Trophoblast cell (in vitro differentiated cells and primary cell): ENCODE measurements at regions not wholly inside any gene's neighbourhood (a gene's known extent, or its start where the extent isn't known, plus 50 kb on each side); places are given as distances from the start of the nearest gene placed in this dataset.

ENCODE experiments used
- DNase-seq, 2 donors: peaks; one replicate each; pipeline ENCODE4 v3.0.0-alpha.2; 2016
- H2AFZ ChIP-seq: 2 replicates; pipeline ENCODE4 v1.6.1; 2013; ENCODE audit warnings: low read length, moderate library complexity, mild to moderate bottlenecking; ENCODE audit not compliant: insufficient read depth, poor library complexity
- H2AK5ac ChIP-seq: 2 replicates; pipeline ENCODE4 v1.6.1; 2013; ENCODE audit warnings: mild to moderate bottlenecking, low read length
- H2BK120ac ChIP-seq: 2 replicates; pipeline ENCODE4 v1.6.1; 2013; ENCODE audit warnings: low read length, mild to moderate bottlenecking, moderate library complexity; ENCODE audit not compliant: insufficient read depth, poor library complexity
- H2BK12ac ChIP-seq: 2 replicates; pipeline ENCODE4 v1.6.1; 2013; ENCODE audit warnings: mild to moderate bottlenecking, low read length, moderate library complexity
- H2BK5ac ChIP-seq: 2 replicates; pipeline ENCODE4 v1.6.1; 2013; ENCODE audit warnings: low read length, low read depth, moderate library complexity, mild to moderate bottlenecking; ENCODE audit not compliant: poor library complexity
- H3K14ac ChIP-seq: 2 replicates; pipeline ENCODE4 v1.6.1; 2013; ENCODE audit warnings: mild to moderate bottlenecking, low read length
- H3K18ac ChIP-seq: 2 replicates; pipeline ENCODE4 v1.6.1; 2013; ENCODE audit warnings: mild to moderate bottlenecking, low read length
- H3K23ac ChIP-seq: 2 replicates; pipeline ENCODE4 v1.6.1; 2013; ENCODE audit warnings: low read length
- H3K27ac ChIP-seq: 2 replicates; pipeline ENCODE4 v1.5.1; 2013; ENCODE audit warnings: low read depth, mild to moderate bottlenecking, inconsistent platforms, low read length, moderate library complexity
- H3K27me3 ChIP-seq: 2 replicates; pipeline ENCODE4 v1.6.1; 2013; ENCODE audit warnings: inconsistent platforms, mild to moderate bottlenecking, low read length, moderate library complexity; ENCODE audit not compliant: insufficient read depth
- H3K36me3 ChIP-seq, 2 experiments: 1 replicate in 1 of 2; 2 replicates in 1 of 2; pipeline ENCODE4 v1.6.1; 2013; ENCODE audit warnings: low read length in 2 of 2, mild to moderate bottlenecking in 2 of 2, moderate library complexity in 1 of 2; ENCODE audit not compliant: insufficient read depth in 2 of 2, control insufficient read depth in 1 of 2
- H3K4ac ChIP-seq: 2 replicates; pipeline ENCODE4 v1.6.1; 2013; ENCODE audit warnings: low read depth, mild to moderate bottlenecking, low read length, moderate library complexity
- H3K4me1 ChIP-seq, 2 experiments: 1 replicate in 1 of 2; 2 replicates in 1 of 2; pipeline ENCODE4 v1.6.1; 2013; ENCODE audit warnings: low read length in 2 of 2, mild to moderate bottlenecking in 2 of 2, moderate library complexity in 1 of 2; ENCODE audit not compliant: insufficient read depth in 2 of 2, control insufficient read depth in 1 of 2
- H3K4me2 ChIP-seq: 2 replicates; pipeline ENCODE4 v1.6.1; 2013; ENCODE audit warnings: inconsistent platforms, mild to moderate bottlenecking, low read length, moderate library complexity
- H3K4me3 ChIP-seq: 2 replicates; pipeline ENCODE4 v1.5.1; 2013; ENCODE audit warnings: mild to moderate bottlenecking, low read depth, low read length, inconsistent platforms
- H3K79me1 ChIP-seq: one replicate; pipeline ENCODE4 v1.6.1; 2013; ENCODE audit warnings: low read length
- H3K79me2 ChIP-seq: 2 replicates; pipeline ENCODE4 v1.6.1; 2013; ENCODE audit warnings: low read length, mild to moderate bottlenecking; ENCODE audit not compliant: control insufficient read depth, insufficient read depth, poor library complexity
- H3K9ac ChIP-seq: 2 replicates; pipeline ENCODE4 v1.6.1; 2013; ENCODE audit warnings: mild to moderate bottlenecking, low read length
- H3K9me3 ChIP-seq: 2 replicates; pipeline ENCODE4 v1.6.1; 2013; ENCODE audit warnings: low read depth, mild to moderate bottlenecking, control low read depth, inconsistent platforms, low read length; ENCODE audit not compliant: insufficient read depth
- H4K12ac ChIP-seq: 2 replicates; pipeline ENCODE4 v1.6.1; 2013; ENCODE audit warnings: low read depth, mild to moderate bottlenecking, low read length, moderate library complexity
- H4K8ac ChIP-seq: 2 replicates; pipeline ENCODE4 v1.6.1; 2013; ENCODE audit warnings: low read depth, mild to moderate bottlenecking, low read length, moderate library complexity
- H4K91ac ChIP-seq: one replicate; pipeline ENCODE4 v1.6.1; 2013; ENCODE audit warnings: low read depth, mild to moderate bottlenecking, low read length, moderate library complexity
- WGBS: extraction: QIAGEN DNeasy Blood & Tissue Kit; methylation state at CpG from one replicate; pipeline ENCODE4 v1.1.7; 2013; ENCODE audit warnings: missing lambda C conversion rate; ENCODE audit not compliant: insufficient read length, insufficient coverage; ENCODE audit errors: extremely low coverage; 5-methylcytosine and 5-hydroxymethylcytosine counted together

DNA sequence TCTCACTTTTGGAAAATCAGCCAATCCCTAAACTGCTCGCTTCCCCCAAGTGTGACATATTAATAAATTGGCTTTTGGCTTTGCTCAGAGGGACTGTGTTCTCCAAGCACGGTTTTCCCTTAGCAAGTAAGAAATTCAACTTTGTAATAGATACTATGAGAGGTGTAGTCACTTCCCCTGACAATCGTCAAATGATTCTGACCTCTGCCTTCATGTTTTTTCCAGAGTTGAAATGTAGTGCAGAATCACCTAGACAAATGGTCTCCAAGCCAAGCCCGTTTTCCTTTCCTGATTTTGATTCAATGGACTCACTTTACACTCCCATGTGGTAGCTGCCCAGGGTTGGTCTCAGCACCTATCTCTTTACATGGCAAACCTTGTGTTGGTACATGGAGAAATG, 99.1 kb downstream of the ARL4A start:
- Histone ChIP-seq H3K9me3 (no peaks in the 10 kb centered on the region), H2BK5ac (no peak overlapping the region), H3K14ac (no peak overlapping the region), H2BK120ac (no peak overlapping the region), H3K4me3 (no peak overlapping the region), H3K9ac (no peak overlapping the region), H3K18ac (no peak overlapping the region), H3K4me1 (no peaks in the 10 kb centered on the region), H4K8ac (no peak overlapping the region), H3K79me1 (no peaks in the 10 kb centered on the region), H2AFZ (no peak overlapping the region), H3K27me3 (no peaks in the 10 kb centered on the region), H3K79me2 (no peaks in the 10 kb centered on the region), H4K12ac (no peak overlapping the region), H3K4ac (no peak overlapping the region), H3K27ac (no peak overlapping the region), H2BK12ac (no peak overlapping the region), H3K36me3 (no peaks in the 10 kb centered on the region), H3K4me2 (no peak overlapping the region), H2AK5ac (no peak overlapping the region), H3K23ac (no peak overlapping the region), H4K91ac (no peak overlapping the region)
- DNase-seq: no peak
- no CpG with 5 or more reads among the region's 4 CpGs for WGBS

DNA sequence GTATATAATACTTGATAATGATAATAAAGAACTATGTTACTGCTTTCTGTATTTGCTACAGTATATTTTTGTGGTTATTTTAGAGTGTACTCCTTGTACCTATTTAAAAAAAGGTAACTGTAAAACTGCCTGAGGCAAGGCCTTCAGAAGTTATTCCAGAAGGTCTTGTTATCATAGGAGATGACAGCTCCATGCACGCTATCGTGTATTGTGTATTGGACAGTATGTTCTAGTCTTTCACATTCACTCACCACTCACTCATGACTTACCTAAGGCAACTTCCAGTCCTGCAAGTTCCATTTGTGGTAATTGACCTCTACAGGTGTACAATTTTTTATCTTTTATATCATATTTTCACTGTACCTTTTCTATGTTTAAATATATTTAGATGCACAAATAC, 100.7 kb downstream of the ARL4A start:
- H3K4ac ChIP-seq: no peak overlapping the region
- H4K91ac ChIP-seq: no peak overlapping the region
- no peak overlapping the region for H3K4me3 ChIP-seq
- no peak overlapping the region for H3K18ac ChIP-seq
- H3K23ac ChIP-seq: no peak overlapping the region
- no peak overlapping the region for H4K12ac ChIP-seq
- no peak overlapping the region for H2AFZ ChIP-seq
- H3K9me3 ChIP-seq: no peaks in the 10 kb centered on the region
- no peak overlapping the region for H3K14ac ChIP-seq
- H3K79me2 ChIP-seq: no peaks in the 10 kb centered on the region
- H2BK12ac ChIP-seq: no peak overlapping the region
- H3K4me2 ChIP-seq: no peak overlapping the region
- H3K27ac ChIP-seq: no peak overlapping the region
- WGBS: no CpG with 5 or more reads among the region's 2 CpGs
- DNase-seq: no peak
- no peak overlapping the region for H2AK5ac ChIP-seq
- H3K36me3 ChIP-seq: no peaks in the 10 kb centered on the region
- H2BK5ac ChIP-seq: no peak overlapping the region
- H3K79me1 ChIP-seq: no peaks in the 10 kb centered on the region
- H2BK120ac ChIP-seq: no peak overlapping the region
- H3K4me1 ChIP-seq: no peaks in the 10 kb centered on the region
- H3K9ac ChIP-seq: no peak overlapping the region
- no peaks in the 10 kb centered on the region for H3K27me3 ChIP-seq
- no peak overlapping the region for H4K8ac ChIP-seq

DNA sequence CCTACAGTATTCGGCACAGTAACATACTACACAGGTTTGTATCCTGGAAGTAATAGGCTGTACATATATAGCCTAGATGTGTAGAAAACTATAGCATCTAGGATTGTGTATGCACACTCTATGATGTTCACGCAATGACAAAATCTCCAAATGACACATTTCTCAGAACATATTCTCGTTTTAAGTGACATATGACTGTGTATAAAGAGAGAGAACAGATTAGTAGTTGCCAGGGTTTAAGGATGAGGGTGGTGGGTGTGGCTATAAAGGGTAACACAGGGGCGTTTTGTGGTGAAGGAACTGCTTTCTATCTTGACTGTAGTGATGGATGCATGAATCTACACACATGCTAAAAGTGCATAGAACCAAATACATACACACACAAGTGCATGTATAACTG, 101.2 kb downstream of the ARL4A start:
- H3K23ac ChIP-seq: no peak overlapping the region
- no peak overlapping the region for H3K18ac ChIP-seq
- DNase-seq: no peak
- no peaks in the 10 kb centered on the region for H3K4me1 ChIP-seq
- no peak overlapping the region for H3K27ac ChIP-seq
- no CpG with 5 or more reads among the region's 4 CpGs for WGBS
- no peak overlapping the region for H3K4me3 ChIP-seq
- H4K91ac ChIP-seq: no peak overlapping the region
- no peaks in the 10 kb centered on the region for H3K36me3 ChIP-seq
- H3K79me1 ChIP-seq: no peaks in the 10 kb centered on the region
- H3K4me2 ChIP-seq: no peak overlapping the region
- H4K12ac ChIP-seq: no peak overlapping the region
- H3K4ac ChIP-seq: no peak overlapping the region
- no peaks in the 10 kb centered on the region for H3K9me3 ChIP-seq
- no peak overlapping the region for H2BK12ac ChIP-seq
- no peak overlapping the region for H2BK120ac ChIP-seq
- H2BK5ac ChIP-seq: no peak overlapping the region
- H3K27me3 ChIP-seq: no peaks in the 10 kb centered on the region
- H4K8ac ChIP-seq: no peak overlapping the region
- no peak overlapping the region for H2AFZ ChIP-seq
- H3K14ac ChIP-seq: no peak overlapping the region
- H3K79me2 ChIP-seq: no peaks in the 10 kb centered on the region
- no peak overlapping the region for H3K9ac ChIP-seq
- no peak overlapping the region for H2AK5ac ChIP-seq

- WGBS: 100% methylated on average over 2 of the region's 3 CpGs
Measured at GRCh38 chr7:12794722-12795302, 107.4 kb downstream of the ARL4A start.

More at GRCh38 chr7:12794722-12795302, 107.4 kb downstream of the ARL4A start:
- no peaks in the 10 kb centered on the region for H3K79me2 ChIP-seq
- H3K4ac ChIP-seq: no peak overlapping the region
- no peak overlapping the region for H2BK5ac ChIP-seq
- H3K9me3 ChIP-seq: no peaks in the 10 kb centered on the region
- H2AFZ ChIP-seq: no peak overlapping the region
- H3K4me2 ChIP-seq: no peak overlapping the region
- H2BK12ac ChIP-seq: no peak overlapping the region
- no peak overlapping the region for H3K23ac ChIP-seq
- no peak overlapping the region for H3K9ac ChIP-seq
- H4K91ac ChIP-seq: no peak overlapping the region
- H3K36me3 ChIP-seq: no peaks in the 10 kb centered on the region
- no peak overlapping the region for H3K18ac ChIP-seq
- no peak overlapping the region for H2BK120ac ChIP-seq
- no peaks in the 10 kb centered on the region for H3K4me1 ChIP-seq
- no peak overlapping the region for H4K8ac ChIP-seq
- DNase-seq: no peak
- no peak overlapping the region for H3K14ac ChIP-seq
- H3K27ac ChIP-seq: no peak overlapping the region
- no peak overlapping the region for H2AK5ac ChIP-seq
- H3K27me3 ChIP-seq: no peaks in the 10 kb centered on the region
- no peak overlapping the region for H3K4me3 ChIP-seq
- no peak overlapping the region for H4K12ac ChIP-seq
- no peaks in the 10 kb centered on the region for H3K79me1 ChIP-seq
